Activated CD4-positive, alpha-beta memory T cell treated with anti-CD3 and anti-CD28 coated beads for 36 hours (primary cell): ENCODE measurements at regions not wholly inside any gene's neighbourhood (a gene's known extent, or its start where the extent isn't known, plus 50 kb on each side); places are given as distances from the start of the nearest gene placed in this dataset.
"Not testable (repeated sequence)": the region's sequence is repeated elsewhere in the genome, so short reads cannot be mapped to it uniquely, and the experiment has no call there.

ENCODE experiments used
- CTCF ChIA-PET: fragments of 350-600 bp; sonication (Branson Sonifier 250); formaldehyde crosslinking; loops from one replicate; lab custom pipeline; 2021; ENCODE audit warnings: antibody characterized with exemption, inconsistent platforms; lab: Charles Lee
- POLR2A ChIA-PET: fragments of 350-600 bp; sonication (Branson Sonifier 250); formaldehyde crosslinking; loops from one replicate; lab custom pipeline; 2021; ENCODE audit warnings: antibody characterized with exemption; lab: Charles Lee
- DNase-seq: peaks from one replicate; pipeline ENCODE4 v3.0.0-alpha.2; 2020
- H3K27ac Mint-ChIP-seq: one replicate; pipeline ENCODE4 v1.8.0; 2021; ENCODE audit warnings: mixed read lengths
- H3K27me3 Mint-ChIP-seq: one replicate; pipeline ENCODE4 v1.8.0; 2021; ENCODE audit warnings: mixed read lengths
- H3K36me3 Mint-ChIP-seq: one replicate; pipeline ENCODE4 v1.8.0; 2021; ENCODE audit warnings: mixed read lengths
- H3K4me1 Mint-ChIP-seq: one replicate; pipeline ENCODE4 v1.8.0; 2021; ENCODE audit warnings: low read depth, mixed read lengths
- H3K4me3 Mint-ChIP-seq: one replicate; pipeline ENCODE4 v1.8.0; 2021; ENCODE audit warnings: mild to moderate bottlenecking, mixed read lengths
- H3K9me3 Mint-ChIP-seq: one replicate; pipeline ENCODE4 v1.8.0; 2021; ENCODE audit warnings: mixed read lengths
- intact Hi-C: fragments of 100-400 bp; cut with micrococcal nuclease; formaldehyde crosslinking; loops from one replicate; pipeline ENCODE4 v1.15.1; 2023

DNA sequence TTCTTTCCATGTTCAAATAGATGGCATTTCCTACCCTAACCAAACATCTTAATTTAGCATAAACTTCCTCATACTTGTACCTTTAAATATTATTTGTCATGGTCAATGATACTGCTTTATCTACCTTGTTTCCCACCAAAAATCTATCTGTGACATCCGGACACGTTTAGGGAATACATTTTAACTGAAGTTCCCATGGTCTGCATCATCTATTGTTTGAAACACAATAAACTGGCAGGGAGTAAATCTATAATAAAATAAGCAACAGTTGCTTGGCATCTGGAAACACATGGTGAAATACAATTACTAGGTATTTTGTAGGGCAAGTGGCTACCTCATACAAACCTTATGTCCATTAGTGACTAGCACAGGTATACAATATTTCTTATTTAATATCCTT lies 289.1 kb downstream of the GJA1 start:
- CTCF ChIA-PET = no interaction called here
- Mint-ChIP-seq H3K9me3 (peaks cover 4% of the 10 kb centered on the region), H3K4me3 (no peak overlapping the region), H3K36me3 (no peaks in the 10 kb centered on the region), H3K27ac (no peak overlapping the region), H3K27me3 (no peaks in the 10 kb centered on the region), H3K4me1 (no peaks in the 10 kb centered on the region)
- intact Hi-C loops = no loop called here
- no peak for DNase-seq
- POLR2A ChIA-PET = no interaction called here

DNA sequence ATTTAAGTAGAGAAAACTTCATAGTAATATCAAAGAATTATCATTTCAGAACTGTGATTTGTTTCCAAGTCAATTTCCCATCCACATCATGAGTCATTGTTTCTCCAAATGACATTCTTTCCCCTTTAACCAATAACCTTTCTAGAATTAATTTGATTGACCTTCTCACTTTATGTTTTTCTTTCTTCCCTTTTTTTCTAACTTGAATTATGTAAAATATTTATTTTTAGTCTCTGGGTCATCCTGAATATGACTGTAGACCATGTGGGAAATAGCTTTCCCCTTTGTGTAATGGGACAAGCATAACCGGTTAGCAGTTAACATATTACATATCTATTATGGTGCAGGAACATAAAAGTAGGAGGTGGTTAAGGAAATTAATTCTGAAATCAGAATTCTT lies 291.1 kb downstream of the GJA1 start:
- Mint-ChIP-seq H3K27ac (no peak overlapping the region), H3K4me3 (no peak overlapping the region), H3K4me1 (no peaks in the 10 kb centered on the region), H3K9me3 (peaks cover 9% of the 10 kb centered on the region), H3K27me3 (no peaks in the 10 kb centered on the region), H3K36me3 (peaks cover 3% of the 10 kb centered on the region)
- POLR2A ChIA-PET = no interaction called here
- intact Hi-C loops = no loop called here
- no peak for DNase-seq
- CTCF ChIA-PET = no interaction called here

GRCh38 chr6:121730616-121731015 lies 295.2 kb downstream of the GJA1 start:
- Mint-ChIP-seq H3K27me3 (no peaks in the 10 kb centered on the region), H3K36me3 (peaks cover 3% of the 10 kb centered on the region)
- CTCF ChIA-PET = no interaction called here

DNA sequence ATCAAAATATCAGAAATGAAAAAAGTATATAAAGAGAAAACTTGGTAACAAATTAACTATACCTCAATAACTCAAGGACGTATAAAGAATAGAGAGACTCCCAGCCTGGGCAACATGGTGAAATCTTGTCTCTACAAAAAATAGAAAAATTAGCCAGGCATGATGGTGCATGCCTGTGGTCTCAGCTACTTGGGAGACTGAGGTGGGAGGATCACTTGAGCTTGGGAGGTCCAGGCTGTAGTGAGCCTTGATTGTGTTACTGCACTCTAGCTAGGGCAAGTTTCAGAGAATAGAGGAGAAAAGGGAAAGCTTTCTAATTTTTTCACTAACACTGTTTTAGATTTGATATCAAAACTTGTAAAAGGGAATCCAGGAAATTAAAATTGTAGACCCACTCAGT lies 295.9 kb downstream of the GJA1 start:
- Mint-ChIP-seq H3K36me3 (peaks cover 3% of the 10 kb centered on the region), H3K4me3 (no peak overlapping the region), H3K27me3 (no peaks in the 10 kb centered on the region), H3K4me1 (no peaks in the 10 kb centered on the region), H3K9me3 (peaks cover 9% of the 10 kb centered on the region), H3K27ac (no peak overlapping the region)
- POLR2A ChIA-PET = no interaction called here
- intact Hi-C loops = no loop called here
- CTCF ChIA-PET = no interaction called here
- DNase-seq = no peak

More at GRCh38 chr6:121730616-121731015, 295.2 kb downstream of the GJA1 start:
- DNase-seq = no peak
- no peak overlapping the region for H3K4me3 Mint-ChIP-seq
- intact Hi-C loops = no loop called here
- peaks cover 9% of the 10 kb centered on the region for H3K9me3 Mint-ChIP-seq
- no peak overlapping the region for H3K27ac Mint-ChIP-seq
- H3K4me1 Mint-ChIP-seq = no peaks in the 10 kb centered on the region
- POLR2A ChIA-PET = no interaction called here

DNA sequence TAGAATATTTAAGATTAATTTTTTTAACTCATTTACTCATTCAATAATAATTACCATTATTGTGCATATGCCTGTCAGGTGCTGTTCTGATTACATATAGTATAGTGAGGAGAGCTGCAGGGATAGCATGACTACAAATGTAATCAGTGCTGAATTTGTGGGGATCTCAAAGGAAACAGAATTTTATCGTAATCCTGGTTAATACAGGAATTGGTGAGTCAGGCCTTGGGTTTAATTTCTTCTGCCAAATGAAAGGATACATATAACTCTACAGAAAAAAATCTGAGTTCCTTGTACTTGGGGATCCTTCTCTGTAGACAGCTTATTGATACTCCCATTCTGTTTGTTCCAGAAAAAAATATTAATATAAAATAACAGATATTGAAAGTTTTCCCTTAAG lies 297.2 kb downstream of the GJA1 start:
- DNase-seq = no peak
- no peaks in the 10 kb centered on the region for H3K27me3 Mint-ChIP-seq
- H3K9me3 Mint-ChIP-seq = peaks cover 9% of the 10 kb centered on the region
- no peak overlapping the region for H3K4me3 Mint-ChIP-seq
- H3K36me3 Mint-ChIP-seq = peaks cover 3% of the 10 kb centered on the region
- intact Hi-C loops = no loop called here
- H3K27ac Mint-ChIP-seq = no peak overlapping the region
- POLR2A ChIA-PET = no interaction called here
- CTCF ChIA-PET = no interaction called here
- H3K4me1 Mint-ChIP-seq = no peaks in the 10 kb centered on the region

- CTCF ChIA-PET = no interaction called here
- DNase-seq = no peak
- POLR2A ChIA-PET = no interaction called here
- no peaks in the 10 kb centered on the region for H3K4me1 Mint-ChIP-seq
- peaks cover 9% of the 10 kb centered on the region for H3K9me3 Mint-ChIP-seq
- intact Hi-C loops = no loop called here
- H3K4me3 Mint-ChIP-seq = no peak overlapping the region
- no peaks in the 10 kb centered on the region for H3K27me3 Mint-ChIP-seq
- H3K27ac Mint-ChIP-seq = no peak overlapping the region
- peaks cover 3% of the 10 kb centered on the region for H3K36me3 Mint-ChIP-seq
Measured at GRCh38 chr6:121733234-121733633, 297.8 kb downstream of the GJA1 start.

GRCh38 chr6:121740188-121740587 lies 304.7 kb downstream of the GJA1 start:
- POLR2A ChIA-PET, H3K4me1 Mint-ChIP-seq, H3K27me3 Mint-ChIP-seq, H3K27ac Mint-ChIP-seq, DNase-seq, CTCF ChIA-PET, intact Hi-C loops, H3K9me3 Mint-ChIP-seq, H3K4me3 Mint-ChIP-seq, H3K36me3 Mint-ChIP-seq: not testable (repeated sequence)

- no peak overlapping the region for H3K27ac Mint-ChIP-seq
- ChIA-PET CTCF (no interaction called here), POLR2A (no interaction called here)
- no peak for DNase-seq
- peaks cover 2% of the 10 kb centered on the region for H3K9me3 Mint-ChIP-seq
- H3K4me3 Mint-ChIP-seq = no peak overlapping the region
- H3K27me3 Mint-ChIP-seq = no peaks in the 10 kb centered on the region
- no peaks in the 10 kb centered on the region for H3K36me3 Mint-ChIP-seq
- H3K4me1 Mint-ChIP-seq = no peaks in the 10 kb centered on the region
- intact Hi-C loops = no loop called here
Measured at GRCh38 chr6:121743691-121744090, 308.2 kb downstream of the GJA1 start.

GRCh38 chr6:121748376-121748775 lies 312.9 kb downstream of the GJA1 start:
- Mint-ChIP-seq H3K27me3 (no peaks in the 10 kb centered on the region), H3K27ac (no peak overlapping the region), H3K4me3 (no peak overlapping the region), H3K9me3 (no peaks in the 10 kb centered on the region), H3K4me1 (no peaks in the 10 kb centered on the region), H3K36me3 (no peaks in the 10 kb centered on the region)
- intact Hi-C loops = no loop called here
- ChIA-PET POLR2A (no interaction called here), CTCF (no interaction called here)
- no peak for DNase-seq

- DNase-seq = no peak
- POLR2A ChIA-PET = no interaction called here
- CTCF ChIA-PET = no interaction called here
- H3K36me3 Mint-ChIP-seq = no peaks in the 10 kb centered on the region
- no peaks in the 10 kb centered on the region for H3K9me3 Mint-ChIP-seq
- no peak overlapping the region for H3K27ac Mint-ChIP-seq
- H3K27me3 Mint-ChIP-seq = no peaks in the 10 kb centered on the region
- no peaks in the 10 kb centered on the region for H3K4me1 Mint-ChIP-seq
- no peak overlapping the region for H3K4me3 Mint-ChIP-seq
- intact Hi-C loops = no loop called here
Measured at GRCh38 chr6:121748850-121749249, 313.4 kb downstream of the GJA1 start.

GRCh38 chr6:121755485-121755884 lies 320.0 kb downstream of the GJA1 start:
- H3K36me3 Mint-ChIP-seq = no peaks in the 10 kb centered on the region
- DNase-seq = no peak
- POLR2A ChIA-PET = no interaction called here
- H3K27me3 Mint-ChIP-seq = no peaks in the 10 kb centered on the region
- H3K4me3 Mint-ChIP-seq = no peak overlapping the region
- CTCF ChIA-PET = no interaction called here
- H3K4me1 Mint-ChIP-seq = no peaks in the 10 kb centered on the region
- H3K27ac Mint-ChIP-seq = no peak overlapping the region
- intact Hi-C loops = no loop called here
- H3K9me3 Mint-ChIP-seq = no peaks in the 10 kb centered on the region

DNA sequence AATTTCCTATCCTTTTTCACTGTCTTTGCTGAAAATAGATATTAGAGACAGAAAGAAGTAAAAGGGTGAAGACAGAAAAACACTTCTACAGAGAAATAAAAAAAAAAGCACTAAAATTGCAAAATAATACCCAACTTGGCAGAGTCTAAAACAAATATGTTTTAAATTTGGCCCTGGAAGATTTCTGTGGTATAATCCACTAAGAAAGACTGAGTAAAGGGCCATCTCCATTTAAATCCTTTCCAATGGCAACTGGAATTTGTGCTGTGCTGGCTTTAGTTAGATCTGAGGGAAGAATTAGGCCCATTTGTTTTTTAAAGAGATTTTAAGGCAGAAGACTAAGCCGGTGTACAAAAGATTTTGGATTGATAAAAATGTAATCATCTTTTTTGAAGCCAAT lies 321.2 kb downstream of the GJA1 start:
- Mint-ChIP-seq H3K4me1 (no peaks in the 10 kb centered on the region), H3K4me3 (no peak overlapping the region), H3K36me3 (no peaks in the 10 kb centered on the region), H3K27ac (no peak overlapping the region), H3K27me3 (no peaks in the 10 kb centered on the region), H3K9me3 (peaks cover 2% of the 10 kb centered on the region)
- ChIA-PET POLR2A (no interaction called here), CTCF (no interaction called here)
- no peak for DNase-seq
- intact Hi-C loops = no loop called here

DNA sequence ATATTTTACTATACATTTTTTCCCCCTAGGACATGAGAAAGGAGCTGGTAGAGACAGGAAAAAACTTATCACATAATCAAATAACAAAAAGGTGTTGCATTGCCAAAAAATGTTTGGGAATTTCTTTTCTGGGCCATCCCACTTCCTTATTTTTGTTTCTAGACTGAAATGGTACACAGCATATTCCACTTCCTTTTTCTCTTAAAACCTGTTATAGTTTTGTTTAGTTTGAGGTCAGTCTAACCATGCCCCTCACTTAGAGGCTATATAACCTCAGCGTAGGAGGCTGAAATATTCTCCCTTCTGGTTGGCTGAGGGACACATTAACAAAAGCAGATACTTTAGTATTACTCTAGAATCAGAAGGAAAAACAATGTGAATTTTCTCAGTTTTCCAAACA lies 323.9 kb downstream of the GJA1 start:
- no peaks in the 10 kb centered on the region for H3K36me3 Mint-ChIP-seq
- DNase-seq = no peak
- no peak overlapping the region for H3K27ac Mint-ChIP-seq
- H3K4me1 Mint-ChIP-seq = no peaks in the 10 kb centered on the region
- H3K4me3 Mint-ChIP-seq = no peak overlapping the region
- no peaks in the 10 kb centered on the region for H3K27me3 Mint-ChIP-seq
- CTCF ChIA-PET = no interaction called here
- intact Hi-C loops = no loop called here
- POLR2A ChIA-PET = no interaction called here
- H3K9me3 Mint-ChIP-seq = peaks cover 6% of the 10 kb centered on the region

- Mint-ChIP-seq H3K36me3 (no peaks in the 10 kb centered on the region), H3K27me3 (no peaks in the 10 kb centered on the region), H3K4me1 (no peaks in the 10 kb centered on the region), H3K9me3 (peaks cover 6% of the 10 kb centered on the region), H3K27ac (no peak overlapping the region), H3K4me3 (no peak overlapping the region)
- ChIA-PET POLR2A (no interaction called here), CTCF (no interaction called here)
- intact Hi-C loops = no loop called here
- DNase-seq = no peak
Measured at GRCh38 chr6:121760191-121760590, 324.7 kb downstream of the GJA1 start.
